H1 (cell line): ENCODE measurements at regions not wholly inside any gene's neighbourhood (a gene's known extent, or its start where the extent isn't known, plus 50 kb on each side); places are given as distances from the start of the nearest gene placed in this dataset.

Experiments used
- CTCF ChIA-PET: fragments of 300-600 bp; sonication (Branson Sonifier 250); formaldehyde crosslinking; loops from one replicate; lab custom pipeline; 2021; ENCODE audit not compliant: partially characterized antibody; lab: Charles Lee
- POLR2A ChIA-PET: fragments of 300-600 bp; sonication (Branson Sonifier 250); formaldehyde crosslinking; loops from one replicate; lab custom pipeline; 2021; ENCODE audit warnings: inconsistent platforms; ENCODE audit not compliant: partially characterized antibody; lab: Charles Lee
- DNase-seq, 2 experiments: peaks; one replicate each; pipeline versions ENCODE4 v3.0.0 to v3.0.0-alpha.2; 2010 to 2022; ENCODE audit warnings: low spot score in 2 of 2, low read depth in 1 of 2, mixed read lengths in 1 of 2
- FAIRE-seq: peaks from 2 replicates; lab custom pipeline; 2011; peaks lifted over from hg19 to GRCh38; lab: Jason Lieb, UNC
- H2AFZ ChIP-seq: 2 replicates; pipeline ENCODE4 v1.8.1; 2012; ENCODE audit warnings: low read length, inconsistent platforms
- H2AK5ac ChIP-seq: 2 replicates; pipeline ENCODE4 v1.6.1; 2013; ENCODE audit warnings: low read depth, low read length
- H2BK120ac ChIP-seq: replicated peaks from 2 replicates; pipeline ENCODE3; 2013; ENCODE audit warnings: low read depth, low read length, inconsistent platforms
- H2BK12ac ChIP-seq: 2 replicates; pipeline ENCODE4 v1.6.1; 2013; ENCODE audit warnings: low read depth, low read length
- H2BK15ac ChIP-seq: 2 replicates; pipeline ENCODE4 v1.6.1; 2013; ENCODE audit warnings: low read length
- H2BK20ac ChIP-seq: 2 replicates; pipeline ENCODE4 v1.6.1; 2013; ENCODE audit warnings: low read length
- H2BK5ac ChIP-seq: 2 replicates; pipeline ENCODE4 v1.6.1; 2013; ENCODE audit warnings: low read depth, low read length
- H3K14ac ChIP-seq: 2 replicates; pipeline ENCODE4 v1.6.1; 2013; ENCODE audit warnings: inconsistent platforms; ENCODE audit not compliant: insufficient read length
- H3K18ac ChIP-seq: 2 replicates; pipeline ENCODE4 v1.6.1; 2013; ENCODE audit warnings: low read length; ENCODE audit errors: extremely low read depth
- H3K23ac ChIP-seq: 2 replicates; pipeline ENCODE4 v1.6.1; 2013; ENCODE audit warnings: inconsistent platforms; ENCODE audit not compliant: insufficient read length
- H3K23me2 ChIP-seq: 2 replicates; pipeline ENCODE4 v1.6.1; 2013; ENCODE audit warnings: low read depth, low read length
- H3K27ac ChIP-seq: 2 replicates; pipeline ENCODE4 v1.6.1; 2011; ENCODE audit warnings: low read depth, low read length, inconsistent platforms
- H3K27me3 ChIP-seq, 4 experiments: replicated peaks in 1 of 4; 1 replicate in 1 of 4; 2 replicates in 3 of 4; pipeline versions ENCODE4 v1.6.1 to v1.8.1; 2011 to 2013; ENCODE audit warnings: low read length in 3 of 4, mild to moderate bottlenecking in 3 of 4, inconsistent platforms in 2 of 4, mixed read lengths in 2 of 4, moderate library complexity in 1 of 4; ENCODE audit not compliant: control insufficient read depth in 3 of 4, insufficient read depth in 3 of 4; ENCODE audit errors: extremely low read depth in 1 of 4
- H3K36me3 ChIP-seq, 4 experiments: 2 replicates each; pipeline versions ENCODE4 v1.6.1 to v1.8.1; 2011 to 2013; ENCODE audit warnings: mild to moderate bottlenecking in 4 of 4, low read length in 3 of 4, moderate library complexity in 2 of 4, control low read depth in 1 of 4, inconsistent platforms in 1 of 4; ENCODE audit not compliant: insufficient read depth in 4 of 4, control insufficient read depth in 2 of 4
- H3K4ac ChIP-seq: replicated peaks from 2 replicates; pipeline ENCODE3; 2013; ENCODE audit warnings: low read length, low read depth, mixed read lengths, inconsistent platforms; ENCODE audit not compliant: insufficient read length
- H3K4me1 ChIP-seq, 4 experiments: replicated peaks in 1 of 4; 1 replicate in 1 of 4; 2 replicates in 3 of 4; pipeline versions ENCODE4 v1.6.1 to v1.8.1; 2011 to 2013; ENCODE audit warnings: low read length in 3 of 4, inconsistent platforms in 2 of 4, mixed read lengths in 1 of 4; ENCODE audit not compliant: insufficient read depth in 4 of 4, control insufficient read depth in 3 of 4
- H3K4me2 ChIP-seq, 2 experiments: 2 replicates each; pipeline versions ENCODE4 v1.6.1 to v1.8.1; 2011 to 2013; ENCODE audit warnings: low read depth in 2 of 2, low read length in 2 of 2, control low read depth in 1 of 2, inconsistent platforms in 1 of 2, mild to moderate bottlenecking in 1 of 2; ENCODE audit not compliant: insufficient read depth in 1 of 2
- H3K4me3 ChIP-seq, 4 experiments: fragments of 200-600, 300-600 bp in 1 of 4; sonication (generic), shearing (Covaris generic), sonication (Bioruptor Twin) in 1 of 4; 2 replicates each; pipeline versions ENCODE4 v1.5.1 to v1.8.1; 2011 to 2016; ENCODE audit warnings: low read length in 4 of 4, low read depth in 3 of 4, control low read depth in 2 of 4, inconsistent platforms in 2 of 4, mild to moderate bottlenecking in 2 of 4, mixed read lengths in 1 of 4, moderate library complexity in 1 of 4; ENCODE audit not compliant: insufficient read depth in 2 of 4; ENCODE audit errors: extremely low read depth in 1 of 4
- H3K56ac ChIP-seq: replicated peaks from 2 replicates; pipeline ENCODE3; 2013; ENCODE audit warnings: low read depth, mild to moderate bottlenecking, mixed read lengths, low read length, inconsistent platforms; ENCODE audit not compliant: insufficient read length
- H3K79me1 ChIP-seq: 2 replicates; pipeline ENCODE4 v1.6.1; 2013; ENCODE audit warnings: low read depth, low read length, control low read depth
- H3K79me2 ChIP-seq, 2 experiments: 2 replicates each; pipeline versions ENCODE4 v1.6.1 to v1.8.1; 2012 to 2013; ENCODE audit warnings: low read length in 2 of 2, mild to moderate bottlenecking in 2 of 2, inconsistent platforms in 1 of 2; ENCODE audit not compliant: insufficient read depth in 2 of 2, control insufficient read depth in 1 of 2
- H3K9ac ChIP-seq, 4 experiments: replicated peaks in 1 of 4; 1 replicate in 1 of 4; 2 replicates in 3 of 4; pipeline versions ENCODE4 v1.6.1 to v1.8.1; 2011 to 2013; ENCODE audit warnings: low read depth in 3 of 4, low read length in 3 of 4, control low read depth in 2 of 4, mild to moderate bottlenecking in 2 of 4, moderate library complexity in 2 of 4, inconsistent platforms in 1 of 4; ENCODE audit errors: extremely low read depth in 1 of 4
- H3K9me3 ChIP-seq, 2 experiments: 2 replicates each; pipeline versions ENCODE4 v1.6.1 to v1.8.1; 2012 to 2013; ENCODE audit warnings: mild to moderate bottlenecking in 2 of 2, moderate library complexity in 2 of 2, control low read depth in 1 of 2, inconsistent platforms in 1 of 2, low read depth in 1 of 2, low read length in 1 of 2, mixed read lengths in 1 of 2; ENCODE audit not compliant: insufficient read depth in 2 of 2
- H4K20me1 ChIP-seq, 2 experiments: replicated peaks in 1 of 2; 2 replicates each; pipeline versions ENCODE3 to v1.8.1; 2011 to 2013; ENCODE audit warnings: inconsistent platforms in 2 of 2, low read length in 2 of 2, mild to moderate bottlenecking in 1 of 2; ENCODE audit not compliant: insufficient read depth in 2 of 2, control insufficient read depth in 1 of 2
- H4K5ac ChIP-seq: 2 replicates; pipeline ENCODE4 v1.6.1; 2013; ENCODE audit warnings: low read length, low read depth, mixed read lengths, inconsistent platforms; ENCODE audit not compliant: insufficient read length
- H4K8ac ChIP-seq: 2 replicates; pipeline ENCODE4 v1.8.0; 2013; ENCODE audit warnings: mild to moderate bottlenecking, moderate library complexity, low read length, inconsistent platforms; ENCODE audit not compliant: insufficient read depth; ENCODE audit errors: extremely low read depth
- H4K91ac ChIP-seq: replicated peaks from 2 replicates; pipeline ENCODE3; 2013; ENCODE audit warnings: low read length, mixed read lengths, inconsistent platforms; ENCODE audit not compliant: insufficient read length
- ASH2L ChIP-seq: fragments of 200-600, 300-600 bp; sonication (generic); IDR thresholded peaks from one replicate; pipeline ENCODE4 v1.7.1; 2017; ENCODE audit warnings: low read length
- BACH1 ChIP-seq: IDR thresholded peaks from 2 replicates; pipeline ENCODE4 v1.6.1; 2012; ENCODE audit warnings: low read length, improper control_type of control experiment
- BCL11A ChIP-seq, 2 experiments: IDR thresholded peaks; one replicate each; pipeline ENCODE4 v1.6.1; 2011; ENCODE audit warnings: low read depth in 2 of 2, low read length in 2 of 2, mild to moderate bottlenecking in 2 of 2
- CREB1 ChIP-seq: IDR thresholded peaks from 2 replicates; pipeline ENCODE4 v1.6.1; 2012; ENCODE audit warnings: inconsistent platforms
- CTBP2 ChIP-seq: IDR thresholded peaks from 2 replicates; pipeline ENCODE4 v1.7.0; 2011; ENCODE audit warnings: borderline replicate concordance, mild to moderate bottlenecking, moderate library complexity, mixed read lengths, low read length; ENCODE audit not compliant: insufficient read depth, insufficient read length
- E2F6 ChIP-seq: IDR thresholded peaks from 2 replicates; pipeline ENCODE4 v1.6.1; 2012; ENCODE audit warnings: inconsistent platforms
- FOSL1 ChIP-seq: IDR thresholded peaks from 2 replicates; pipeline ENCODE4 v1.6.1; 2011; ENCODE audit warnings: mild to moderate bottlenecking, low read depth, low read length, moderate library complexity; ENCODE audit not compliant: insufficient read depth
- KDM1A ChIP-seq: fragments of 200-600, 300-600 bp; sonication (generic); IDR thresholded peaks from 2 replicates; pipeline ENCODE4 v1.7.1; 2016; ENCODE audit warnings: mild to moderate bottlenecking, low read length, borderline replicate concordance
- SIN3A ChIP-seq, 2 experiments: IDR thresholded peaks in 1 of 2; conservative IDR thresholded peaks in 1 of 2; 2 replicates each; pipeline ENCODE4 v1.6.1; 2011 to 2012; ENCODE audit warnings: low read length in 2 of 2, improper control_type of control experiment in 1 of 2, low read depth in 1 of 2, mild to moderate bottlenecking in 1 of 2
- SIX5 ChIP-seq: IDR thresholded peaks from 2 replicates; pipeline ENCODE4 v1.6.1; 2011; ENCODE audit warnings: mild to moderate bottlenecking, low read depth, low read length
- SRF ChIP-seq: IDR thresholded peaks from 2 replicates; pipeline ENCODE4 v1.6.1; 2011; ENCODE audit warnings: mild to moderate bottlenecking, low read depth, low read length, moderate library complexity
- TBP ChIP-seq: IDR thresholded peaks from 2 replicates; pipeline ENCODE4 v1.6.1; 2011; ENCODE audit warnings: low read depth, low read length, improper control_type of control experiment
- WGBS, 2 experiments: shearing (Covaris generic) in 1 of 2; methylation state at CpG; one replicate each; pipeline versions ENCODE4 v1.1.6 to v1.1.7; 2013 to 2015; ENCODE audit warnings: low lambda C conversion rate in 2 of 2, mixed read lengths in 2 of 2, inconsistent platforms in 1 of 2, low coverage in 1 of 2, missing lambda C conversion rate in 1 of 2; ENCODE audit not compliant: insufficient replicate concordance in 2 of 2, insufficient coverage in 1 of 2, insufficient read length in 1 of 2; ENCODE audit errors: extremely low coverage in 1 of 2, missing lambda C conversion rate in 1 of 2; 5-methylcytosine and 5-hydroxymethylcytosine counted together
- TF ChIP-seq, protein P1 (sequence below): IDR thresholded peaks from 2 replicates; pipeline ENCODE4 v1.6.1; 2011; ENCODE audit warnings: low read depth, mild to moderate bottlenecking, low read length; ENCODE audit not compliant: insufficient read depth

GRCh38 chr16:51822471-51822870, 671.4 kb upstream of the SALL1 start:
- Histone ChIP-seq H2BK120ac (no peak overlapping the region), H2AFZ (peak overlapping the region; percentile 29; the same call in 1 of the 2 replicates), H3K4ac (no peak overlapping the region), H2BK5ac (no peak overlapping the region), H3K14ac (no peak overlapping the region), H3K4me1 (no peaks in the 10 kb centered on the region), H3K36me3 (no peaks in the 10 kb centered on the region), H3K56ac (no peak overlapping the region), H2BK15ac (no peak overlapping the region), H3K79me2 (no peaks in the 10 kb centered on the region), H3K4me3 (no peak overlapping the region), H3K23me2 (no peaks in the 10 kb centered on the region), H3K27ac (no peak overlapping the region), H2BK12ac (peak overlapping the region; percentile 22; the same call in 1 of the 2 replicates), H3K27me3 (no peaks in the 10 kb centered on the region), H3K9ac (no peak overlapping the region), H3K4me2 (no peak overlapping the region), H4K5ac (no peak overlapping the region), H4K8ac (no peak overlapping the region), H4K20me1 (no peaks in the 10 kb centered on the region), H4K91ac (no peak overlapping the region), H2BK20ac (no peak overlapping the region), H3K9me3 (no peaks in the 10 kb centered on the region), H3K79me1 (no peaks in the 10 kb centered on the region), H3K23ac (no peak overlapping the region), H2AK5ac (no peak overlapping the region), H3K18ac (no peak overlapping the region)
- TF ChIP-seq ASH2L (no peak), BACH1 (no peak), TBP (no peak), SIN3A (conservative IDR thresholded peaks at IDR 0.05 in 1 of 2, IDR thresholded peaks at IDR 0.05 in 1 of 2; ENCODE audit: low read depth in 1 of 2, low read length in 2 of 2) (no peak), E2F6 (no peak), SIX5 (no peak), CREB1 (no peak), KDM1A (no peak), FOSL1 (no peak), SRF (no peak), CTBP2 (no peak), BCL11A (IDR thresholded peaks at IDR 0.05; ENCODE audit: low read depth in 2 of 2, low read length in 2 of 2) (no peak)
- TF ChIP-seq, protein P1, sequence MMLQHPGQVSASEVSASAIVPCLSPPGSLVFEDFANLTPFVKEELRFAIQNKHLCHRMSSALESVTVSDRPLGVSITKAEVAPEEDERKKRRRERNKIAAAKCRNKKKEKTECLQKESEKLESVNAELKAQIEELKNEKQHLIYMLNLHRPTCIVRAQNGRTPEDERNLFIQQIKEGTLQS = no peak
- POLR2A ChIA-PET = no interaction called here
- CTCF ChIA-PET = interaction anchor here (0.8 to 19.0 kb wide), 4 partner anchors 8 to 204 kb away, joined by 3 to 424 read pairs (median 4); no protein-coding TSS in a partner anchor
- WGBS, 2 experiments = 85% methylated on average over 2 of the region's 2 CpGs; no CpG with 5 or more reads in 1 of the 2 experiments
- DNase-seq = no peak
- no peak for FAIRE-seq
